HG03196 (cell line): ENCODE measurements at regions not wholly inside any gene's neighbourhood (a gene's known extent, or its start where the extent isn't known, plus 50 kb on each side); places are given as distances from the start of the nearest gene placed in this dataset.
"Not testable (repeated sequence)": the region's sequence is repeated elsewhere in the genome, so short reads cannot be mapped to it uniquely, and the experiment has no call there.

ENCODE experiments used
- ATAC-seq: cut with Tn5 transposase; IDR thresholded peaks from one replicate; pipeline ENCODE4 v1.9.1; 2021; ENCODE audit not compliant: unreplicated experiment

GRCh38 chr6:14545496-14545895 is 427.9 kb downstream of the CD83 start:
- no peak for ATAC-seq

GRCh38 chr6:14546036-14546435 is 428.5 kb downstream of the CD83 start:
- no peak for ATAC-seq

- ATAC-seq = no peak
Measured at GRCh38 chr6:14547284-14547998, 429.9 kb downstream of the CD83 start.

GRCh38 chr6:14549304-14549770 is 431.8 kb downstream of the CD83 start:
- ATAC-seq = no peak

GRCh38 chr6:14549871-14550270 is 432.3 kb downstream of the CD83 start:
- no peak for ATAC-seq

GRCh38 chr6:14550410-14550809 is 432.8 kb downstream of the CD83 start:
- ATAC-seq = no peak

GRCh38 chr6:14550822-14551221 is 433.2 kb downstream of the CD83 start:
- ATAC-seq = no peak

GRCh38 chr6:14551601-14552000 is 434.0 kb downstream of the CD83 start:
- ATAC-seq = not testable (repeated sequence)

- ATAC-seq = no peak
Measured at GRCh38 chr6:14552891-14553290, 435.3 kb downstream of the CD83 start.

- ATAC-seq = no peak
Measured at GRCh38 chr6:14553515-14553914, 435.9 kb downstream of the CD83 start.

- ATAC-seq = no peak
Measured at GRCh38 chr6:14555804-14556203, 438.2 kb downstream of the CD83 start.

GRCh38 chr6:14559746-14560536 is 442.4 kb downstream of the CD83 start:
- ATAC-seq = no peak

GRCh38 chr6:14561563-14561962 is 444.0 kb downstream of the CD83 start:
- ATAC-seq = not testable (repeated sequence)

- ATAC-seq = no peak
Measured at GRCh38 chr6:14567842-14568241, 450.3 kb downstream of the CD83 start.

GRCh38 chr6:14569394-14569793 is 451.8 kb downstream of the CD83 start:
- ATAC-seq = no peak

- ATAC-seq = not testable (repeated sequence)
Measured at GRCh38 chr6:14569874-14570273, 452.3 kb downstream of the CD83 start.

GRCh38 chr6:14571001-14571400 is 453.4 kb downstream of the CD83 start:
- ATAC-seq = no peak

- ATAC-seq = no peak
Measured at GRCh38 chr6:14571746-14572145, 454.2 kb downstream of the CD83 start.

- no peak for ATAC-seq
Measured at GRCh38 chr6:14573267-14573666, 455.7 kb downstream of the CD83 start.

GRCh38 chr6:14573703-14574290 is 456.2 kb downstream of the CD83 start:
- no peak for ATAC-seq

GRCh38 chr6:14575961-14576360 is 458.4 kb downstream of the CD83 start:
- ATAC-seq = no peak

GRCh38 chr6:14578994-14579393 is 461.4 kb downstream of the CD83 start:
- no peak for ATAC-seq
